Lung (tissue), 11 donors: ENCODE measurements at regions not wholly inside any gene's neighbourhood (a gene's known extent, or its start where the extent isn't known, plus 50 kb on each side); places are given as distances from the start of the nearest gene placed in this dataset.

Experiments used
- ATAC-seq: fragments of 200-7000 bp; cut with Tn5 transposase; one replicate; pipeline ENCODE4 v1.9.1; 2020; ENCODE audit warnings: moderate number of reproducible peaks; ENCODE audit not compliant: insufficient read depth, low FRiP score
- DNase-seq, 3 donors: peaks; one replicate each; pipeline ENCODE4 v3.0.0-alpha.2; 2013 to 2017
- H3K27ac ChIP-seq, 2 donors: one replicate each; pipeline ENCODE4 v1.5.1; 2013; ENCODE audit warnings: mild to moderate bottlenecking in 2 of 2, moderate library complexity in 2 of 2, control low read depth in 1 of 2, inconsistent platforms in 1 of 2, low read depth in 1 of 2, low read length in 1 of 2
- H3K27me3 ChIP-seq, 3 donors: one replicate each; pipeline ENCODE4 v1.5.1; 2013; ENCODE audit warnings: low read length in 2 of 3; ENCODE audit not compliant: control insufficient read depth in 3 of 3, insufficient read depth in 3 of 3
- H3K36me3 ChIP-seq, 4 donors: one replicate each; pipeline ENCODE4 v1.5.1; 2013; ENCODE audit warnings: low read length in 4 of 4, mild to moderate bottlenecking in 1 of 4, moderate library complexity in 1 of 4; ENCODE audit not compliant: control insufficient read depth in 4 of 4, insufficient read depth in 4 of 4
- H3K4me1 ChIP-seq, 5 donors: one replicate each; pipeline ENCODE4 v1.5.1; 2013; ENCODE audit warnings: low read length in 5 of 5, mild to moderate bottlenecking in 2 of 5, moderate library complexity in 1 of 5; ENCODE audit not compliant: control insufficient read depth in 5 of 5, insufficient read depth in 5 of 5
- H3K4me3 ChIP-seq: one replicate; pipeline ENCODE4 v1.5.1; 2013; ENCODE audit warnings: mild to moderate bottlenecking, control low read depth, moderate library complexity
- H3K9ac ChIP-seq, 2 donors: one replicate each; pipeline ENCODE4 v1.5.1; 2013; ENCODE audit warnings: low read length in 2 of 2, control low read depth in 1 of 2; ENCODE audit not compliant: insufficient read depth in 1 of 2
- H3K9me3 ChIP-seq, 4 donors: one replicate each; pipeline ENCODE4 v1.5.1; 2013; ENCODE audit warnings: low read length in 3 of 4, mild to moderate bottlenecking in 1 of 4, moderate library complexity in 1 of 4; ENCODE audit not compliant: control insufficient read depth in 4 of 4, insufficient read depth in 3 of 4
- CTCF ChIP-seq: IDR thresholded peaks from 2 replicates; pipeline ENCODE4 v1.5.1; 2012; ENCODE audit warnings: mild to moderate bottlenecking; ENCODE audit errors: control extremely low read depth, extremely low read depth
- WGBS, 2 donors: extraction: QIAGEN DNeasy Blood & Tissue Kit; methylation state at CpG; one replicate each; pipeline ENCODE4 v1.1.7; 2013; 5-methylcytosine and 5-hydroxymethylcytosine counted together
- donor health status: control.
- donor health status: control.
- donor health status: Bipolar disorder and iron deficiency.
- donor health status: healthy.
- donor health status: DM: yes; HTN: yes; CAD: no.

GRCh38 chr3:194038960-194039359 is 97.0 kb upstream of the HES1 start:
- Histone ChIP-seq H3K27ac (no peak overlapping the region), H3K9ac (no peak overlapping the region), H3K4me1 (peaks cover 0 to 5% (median 0%) of the 10 kb centered on the region in 5 donors), H3K36me3 (no peaks in the 10 kb centered on the region), H3K9me3 (no peaks in the 10 kb centered on the region), H3K4me3 (no peak overlapping the region), H3K27me3 (no peaks in the 10 kb centered on the region)
- no peak for TF ChIP-seq CTCF
- DNase-seq: no peak
- ATAC-seq: no peak
- WGBS, 2 donors: 90 to 95% methylated on average over 5 of the region's 5 CpGs

- TF ChIP-seq CTCF: no peak
These were observed 95.3 kb upstream of the HES1 start for GRCh38 chr3:194040516-194041273.

GRCh38 chr3:194042927-194043326 is 93.0 kb upstream of the HES1 start:
- H3K9me3 ChIP-seq: no peaks in the 10 kb centered on the region
- no peak for TF ChIP-seq CTCF
- 88 to 96% methylated on average over 5 of the region's 5 CpGs for WGBS, 2 donors
- no peaks in the 10 kb centered on the region for H3K27me3 ChIP-seq
- no peaks in the 10 kb centered on the region for H3K36me3 ChIP-seq
- H3K4me3 ChIP-seq: no peak overlapping the region
- H3K9ac ChIP-seq: no peak overlapping the region
- peaks cover 0 to 7% (median 0%) of the 10 kb centered on the region in 5 donors for H3K4me1 ChIP-seq
- ATAC-seq (no peak), DNase-seq (no peak)
- no peak overlapping the region for H3K27ac ChIP-seq

More at GRCh38 chr3:194040516-194041273, 95.3 kb upstream of the HES1 start:
- H3K9ac ChIP-seq: no peak overlapping the region
- no peaks in the 10 kb centered on the region for H3K4me1 ChIP-seq
- H3K36me3 ChIP-seq: no peaks in the 10 kb centered on the region
- no peak for ATAC-seq
- DNase-seq: peak in 1 of 3 donors; percentile 61
- no peaks in the 10 kb centered on the region for H3K9me3 ChIP-seq
- no peaks in the 10 kb centered on the region for H3K27me3 ChIP-seq
- WGBS, 2 donors: 55 to 66% methylated on average over 15 of the region's 15 CpGs
- no peak overlapping the region for H3K27ac ChIP-seq
- no peak overlapping the region for H3K4me3 ChIP-seq

GRCh38 chr3:194043516-194043915 is 92.4 kb upstream of the HES1 start:
- Histone ChIP-seq H3K4me1 (peaks cover 0 to 8% (median 0%) of the 10 kb centered on the region in 5 donors), H3K36me3 (no peaks in the 10 kb centered on the region), H3K27ac (no peak overlapping the region), H3K4me3 (no peak overlapping the region), H3K9ac (no peak overlapping the region), H3K9me3 (no peaks in the 10 kb centered on the region), H3K27me3 (no peaks in the 10 kb centered on the region)
- DNase-seq (no peak), ATAC-seq (no peak)
- 77 to 88% methylated on average over 3 of the region's 3 CpGs for WGBS, 2 donors
- no peak for TF ChIP-seq CTCF
